VCaP (cell line): ENCODE measurements at regions not wholly inside any gene's neighbourhood (a gene's known extent, or its start where the extent isn't known, plus 50 kb on each side); places are given as distances from the start of the nearest gene placed in this dataset.

Experiments used
- H3K27ac ChIP-seq: fragments of 450-650 bp; 2 replicates; pipeline ENCODE4 v1.5.1; 2017
- TF ChIP-seq, protein P1 (sequence below): fragments of 450-650 bp; conservative IDR thresholded peaks from 2 replicates; pipeline ENCODE4 v1.5.1; 2017; ENCODE audit warnings: mild to moderate bottlenecking, moderate library complexity

DNA sequence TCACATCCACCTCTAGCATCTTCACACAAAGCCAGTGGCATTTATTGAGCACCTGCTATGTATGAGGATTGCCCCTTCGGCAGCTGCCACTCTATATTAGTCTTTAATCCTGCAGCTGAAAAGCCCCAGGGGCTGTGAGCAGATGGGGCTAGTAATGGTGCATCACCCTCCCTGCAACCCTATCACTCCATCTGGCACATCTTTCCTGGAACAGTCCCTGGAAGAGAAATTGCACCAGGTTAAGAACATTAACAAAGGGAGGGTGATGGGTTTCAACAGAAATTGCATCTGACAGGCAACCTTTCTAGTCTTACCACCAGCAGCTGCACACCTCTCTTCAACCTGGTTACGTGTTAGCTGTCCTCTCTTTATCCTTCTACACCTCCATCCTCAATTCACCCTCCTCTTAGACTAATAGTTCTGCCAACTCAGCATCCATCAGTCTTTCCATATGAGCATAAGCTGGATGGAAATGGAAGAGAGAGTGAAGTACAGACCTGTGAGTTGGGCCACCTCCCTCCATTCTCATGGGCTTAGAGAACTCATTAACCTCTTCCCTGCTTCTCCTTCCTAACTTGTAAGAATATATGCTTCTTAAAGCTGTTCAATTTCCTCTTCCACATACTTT, 168.6 kb upstream of the NEBL start:
- TF ChIP-seq, protein P1, sequence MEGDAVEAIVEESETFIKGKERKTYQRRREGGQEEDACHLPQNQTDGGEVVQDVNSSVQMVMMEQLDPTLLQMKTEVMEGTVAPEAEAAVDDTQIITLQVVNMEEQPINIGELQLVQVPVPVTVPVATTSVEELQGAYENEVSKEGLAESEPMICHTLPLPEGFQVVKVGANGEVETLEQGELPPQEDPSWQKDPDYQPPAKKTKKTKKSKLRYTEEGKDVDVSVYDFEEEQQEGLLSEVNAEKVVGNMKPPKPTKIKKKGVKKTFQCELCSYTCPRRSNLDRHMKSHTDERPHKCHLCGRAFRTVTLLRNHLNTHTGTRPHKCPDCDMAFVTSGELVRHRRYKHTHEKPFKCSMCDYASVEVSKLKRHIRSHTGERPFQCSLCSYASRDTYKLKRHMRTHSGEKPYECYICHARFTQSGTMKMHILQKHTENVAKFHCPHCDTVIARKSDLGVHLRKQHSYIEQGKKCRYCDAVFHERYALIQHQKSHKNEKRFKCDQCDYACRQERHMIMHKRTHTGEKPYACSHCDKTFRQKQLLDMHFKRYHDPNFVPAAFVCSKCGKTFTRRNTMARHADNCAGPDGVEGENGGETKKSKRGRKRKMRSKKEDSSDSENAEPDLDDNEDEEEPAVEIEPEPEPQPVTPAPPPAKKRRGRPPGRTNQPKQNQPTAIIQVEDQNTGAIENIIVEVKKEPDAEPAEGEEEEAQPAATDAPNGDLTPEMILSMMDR: no peak
- no peak overlapping the region for H3K27ac ChIP-seq

DNA sequence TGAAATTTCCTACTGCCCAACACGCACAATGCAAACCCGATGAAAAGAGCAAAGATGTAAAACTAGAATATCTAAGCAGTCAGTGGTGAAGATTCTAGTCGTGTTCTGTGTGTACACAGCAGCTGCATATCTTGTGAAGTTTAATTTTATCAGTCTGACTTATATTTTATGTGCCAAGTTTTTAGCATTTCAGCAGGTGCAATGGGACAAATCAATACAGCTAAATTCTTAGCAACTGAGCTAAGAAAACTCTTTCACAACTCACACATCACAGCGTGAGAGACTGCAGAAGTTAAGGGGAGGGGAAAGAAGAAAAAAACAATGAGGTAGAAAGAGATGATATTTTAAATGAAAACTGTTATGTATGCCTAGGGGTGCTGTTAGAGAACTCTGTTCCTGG, 164.9 kb upstream of the NEBL start:
- no peak overlapping the region for H3K27ac ChIP-seq
- TF ChIP-seq, protein P1: no peak

DNA sequence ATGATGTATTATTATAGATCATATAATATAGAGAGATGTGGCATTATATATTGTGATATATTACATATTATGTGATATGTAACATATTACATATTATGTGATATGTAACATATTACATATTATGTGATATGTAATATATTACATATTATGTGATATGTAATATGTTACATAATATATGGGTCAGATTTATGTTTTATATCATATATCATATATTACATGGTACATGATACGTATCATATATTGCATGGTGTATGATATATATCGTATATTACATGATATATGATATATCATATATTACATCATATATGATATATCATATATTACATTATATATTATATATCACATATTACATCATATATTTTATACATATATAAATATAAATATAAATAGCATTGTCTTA, 164.1 kb upstream of the NEBL start:
- TF ChIP-seq, protein P1: no peak

DNA sequence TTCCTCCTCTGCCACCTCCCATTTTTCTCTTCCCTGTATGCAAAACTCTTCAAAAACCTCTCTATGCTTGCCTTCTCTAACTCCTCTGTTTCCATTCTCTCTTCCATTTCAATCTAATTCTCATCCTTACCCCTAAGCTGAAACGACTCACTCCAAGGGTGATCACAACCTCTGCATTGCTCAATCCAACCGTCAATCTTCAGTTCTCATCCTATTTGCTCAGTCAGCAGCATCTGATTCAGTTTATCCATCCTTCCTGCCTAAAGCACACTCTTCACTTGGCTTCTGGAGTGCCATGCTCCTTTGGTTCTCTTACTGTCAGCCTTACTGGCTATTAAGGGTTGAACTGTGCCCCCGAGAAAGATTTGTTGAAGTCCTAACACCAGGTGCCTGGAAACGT, 163.5 kb upstream of the NEBL start:
- no peak overlapping the region for H3K27ac ChIP-seq
- TF ChIP-seq, protein P1: no peak

More for the DNA sequence above, 164.1 kb upstream of the NEBL start:
- H3K27ac ChIP-seq: no peak overlapping the region

DNA sequence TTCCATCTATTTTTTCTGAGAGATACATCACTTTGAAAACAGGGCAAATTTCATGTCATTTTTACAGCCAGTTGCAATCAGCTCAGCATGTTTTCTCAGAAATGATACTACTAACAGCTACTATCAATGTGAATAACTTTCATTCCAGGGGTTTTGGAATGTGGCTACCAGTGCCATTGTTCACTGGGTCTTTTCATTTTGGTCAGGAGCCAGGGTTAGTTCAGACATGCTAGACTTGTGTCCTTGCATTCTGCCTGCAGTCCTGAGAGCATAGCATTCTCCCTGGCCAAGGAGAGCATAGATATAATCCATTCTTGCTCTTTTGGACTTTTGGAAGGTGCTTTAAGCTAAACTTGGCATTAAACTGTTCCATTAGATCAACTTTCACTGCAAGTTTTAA, 160.9 kb upstream of the NEBL start:
- TF ChIP-seq, protein P1: no peak
- H3K27ac ChIP-seq: no peak overlapping the region

DNA sequence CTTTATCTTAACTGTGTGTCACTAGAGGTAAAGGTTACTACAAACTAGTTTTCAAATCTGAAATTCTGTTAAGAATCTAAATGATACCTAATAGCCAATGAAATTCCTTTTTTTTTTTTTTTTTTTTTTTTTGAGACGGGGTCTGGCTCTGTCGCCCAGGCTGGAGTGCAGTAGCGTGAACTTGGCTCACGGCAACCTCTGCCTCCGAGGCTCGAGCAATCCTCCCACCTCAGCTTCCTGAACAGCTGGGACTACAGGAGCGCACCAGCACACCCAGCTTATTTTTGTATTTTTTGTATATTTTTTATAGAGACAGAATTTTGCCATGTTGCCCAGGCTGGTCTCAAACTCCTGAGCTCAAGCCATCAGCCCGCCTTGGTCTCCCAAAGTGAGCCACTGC, 160.3 kb upstream of the NEBL start:
- no peak overlapping the region for H3K27ac ChIP-seq
- TF ChIP-seq, protein P1: no peak

DNA sequence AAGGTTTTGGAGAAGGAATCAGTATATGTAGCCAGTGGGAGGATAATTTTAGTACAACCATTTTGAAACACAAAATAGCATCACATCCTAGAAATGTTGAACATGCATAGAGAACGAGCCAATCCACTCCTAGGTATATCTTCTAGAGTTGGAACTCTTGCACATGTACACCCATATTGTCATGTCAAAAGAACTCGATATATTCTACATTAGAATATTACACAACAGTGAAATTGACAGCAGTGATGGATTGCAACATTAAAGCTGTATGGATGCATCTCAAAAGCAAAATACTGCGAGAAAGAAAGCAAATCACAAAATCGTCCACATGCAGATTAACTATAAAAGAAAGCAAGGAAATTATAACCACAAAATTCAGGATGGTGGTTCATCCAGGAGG, 159.3 kb upstream of the NEBL start:
- TF ChIP-seq, protein P1: no peak
- H3K27ac ChIP-seq: no peak overlapping the region
